Sciatic nerve (tissue), 2 donors: ENCODE measurements at regions not wholly inside any gene's neighbourhood (a gene's known extent, or its start where the extent isn't known, plus 50 kb on each side); places are given as distances from the start of the nearest gene placed in this dataset.

Experiments
- ATAC-seq: fragments of 200-7000 bp; cut with Tn5 transposase; one replicate; pipeline ENCODE4 v1.9.1; 2020; ENCODE audit warnings: mild to moderate bottlenecking, moderate library complexity
- DNase-seq: peaks from one replicate; pipeline ENCODE4 v3.0.0-alpha.2; 2020; ENCODE audit warnings: low spot score
- intact Hi-C: fragments of 100-400 bp; cut with DNase I; formaldehyde crosslinking; loops from one replicate; pipeline ENCODE4 v1.14.2; 2022
- donor health status: DM: no; HTN: no; CAD: no.
- donor health status: DM: no; HTN: no; CAD: no.

GRCh38 chr6:98452685-98453084 is 381.7 kb upstream of the POU3F2 start:
- no peak for ATAC-seq
- DNase-seq = no peak
- intact Hi-C loops = no loop called here

GRCh38 chr6:98454809-98455322 is 379.5 kb upstream of the POU3F2 start:
- intact Hi-C loops = no loop called here
- ATAC-seq = no peak
- no peak for DNase-seq

- ATAC-seq (peak; percentile 57), DNase-seq (no peak)
- intact Hi-C loops = no loop called here
Measured at GRCh38 chr6:98458708-98459107, 375.7 kb upstream of the POU3F2 start.

- intact Hi-C loops = no loop called here
- ATAC-seq = no peak
Measured at GRCh38 chr6:98463038-98464000, 371.1 kb upstream of the POU3F2 start.

GRCh38 chr6:98467091-98467490 is 367.3 kb upstream of the POU3F2 start:
- DNase-seq (no peak), ATAC-seq (no peak)
- intact Hi-C loops = no loop called here

More at GRCh38 chr6:98463038-98464000, 371.1 kb upstream of the POU3F2 start:
- DNase-seq = no peak

- DNase-seq (no peak), ATAC-seq (no peak)
- intact Hi-C loops = no loop called here
Measured at GRCh38 chr6:98467902-98468301, 366.5 kb upstream of the POU3F2 start.

- intact Hi-C loops = no loop called here
- ATAC-seq (no peak), DNase-seq (no peak)
Measured at GRCh38 chr6:98469141-98469540, 365.2 kb upstream of the POU3F2 start.

GRCh38 chr6:98470821-98471220 is 363.6 kb upstream of the POU3F2 start:
- intact Hi-C loops = no loop called here
- no peak for ATAC-seq

GRCh38 chr6:98471444-98471843 is 362.9 kb upstream of the POU3F2 start:
- intact Hi-C loops = no loop called here
- ATAC-seq (no peak), DNase-seq (no peak)

More at GRCh38 chr6:98470821-98471220, 363.6 kb upstream of the POU3F2 start:
- no peak for DNase-seq

- ATAC-seq = no peak
Measured at GRCh38 chr6:98477231-98477630, 357.1 kb upstream of the POU3F2 start.

GRCh38 chr6:98484696-98485095 is 349.7 kb upstream of the POU3F2 start:
- DNase-seq (no peak), ATAC-seq (no peak)
- intact Hi-C loops = no loop called here

More at GRCh38 chr6:98477231-98477630, 357.1 kb upstream of the POU3F2 start:
- no peak for DNase-seq
- intact Hi-C loops = no loop called here

GRCh38 chr6:98485593-98485992 is 348.8 kb upstream of the POU3F2 start:
- ATAC-seq = no peak
- intact Hi-C loops = no loop called here
- no peak for DNase-seq

- intact Hi-C loops = no loop called here
- no peak for ATAC-seq
- DNase-seq = no peak
Measured at GRCh38 chr6:98486057-98486456, 348.3 kb upstream of the POU3F2 start.

GRCh38 chr6:98487612-98488011 is 346.8 kb upstream of the POU3F2 start:
- ATAC-seq = no peak
- intact Hi-C loops = no loop called here
- DNase-seq = no peak

GRCh38 chr6:98498144-98498775 is 336.1 kb upstream of the POU3F2 start:
- intact Hi-C loops = no loop called here
- DNase-seq (no peak), ATAC-seq (no peak)

- intact Hi-C loops = no loop called here
- ATAC-seq (no peak), DNase-seq (no peak)
Measured at GRCh38 chr6:98498866-98499265, 335.5 kb upstream of the POU3F2 start.

- ATAC-seq = no peak
- no peak for DNase-seq
- intact Hi-C loops = loop anchor here (5.0 kb wide), 1 partner anchor 1953 kb away; no protein-coding TSS in a partner anchor
Measured at GRCh38 chr6:98514073-98514720, 320.2 kb upstream of the POU3F2 start.

GRCh38 chr6:98514796-98515195 is 319.6 kb upstream of the POU3F2 start:
- no peak for DNase-seq
- intact Hi-C loops = loop anchor here (5.0 kb wide), 1 partner anchor 1953 kb away; no protein-coding TSS in a partner anchor
- no peak for ATAC-seq

GRCh38 chr6:98516206-98516605 is 318.2 kb upstream of the POU3F2 start:
- no peak for DNase-seq
- ATAC-seq = no peak
- intact Hi-C loops = no loop called here
